ENCODE measurements at regions not wholly inside any gene's neighbourhood (a gene's known extent, or its start where the extent isn't known, plus 50 kb on each side); places are given as distances from the start of the nearest gene placed in this dataset.

- TF ChIP-seq POLR2AphosphoS5 (IDR thresholded peaks at IDR 0.05; ENCODE audit: insufficient read depth in 1 of 2, low read depth in 1 of 2) (no peak), POLR2A (IDR thresholded peaks at IDR 0.05) (no peak)
Measured at GRCh38 chr5:89275066-89275855, 392.3 kb upstream of the MEF2C start.
